Uterus (tissue), 2 donors: ENCODE measurements at regions not wholly inside any gene's neighbourhood (a gene's known extent, or its start where the extent isn't known, plus 50 kb on each side); places are given as distances from the start of the nearest gene placed in this dataset.

ENCODE experiments used
- POLR2A ChIP-seq, 2 donors: fragments of 450-650 bp; IDR thresholded peaks; one replicate each; pipeline ENCODE4 v1.6.1; 2016; ENCODE audit warnings: antibody characterized with exemption in 2 of 2, mild to moderate bottlenecking in 1 of 2, moderate library complexity in 1 of 2
- TF ChIP-seq, protein P1 (sequence below), 4 experiments: fragments of 200-600 bp in 2 of 4; fragments of 450-650 bp in 2 of 4; sonication (generic) in 2 of 4; IDR thresholded peaks; one replicate each; pipeline ENCODE4 v1.5.1; 2016 to 2019; ENCODE audit warnings: antibody characterized with exemption in 4 of 4, mild to moderate bottlenecking in 2 of 4, moderate library complexity in 1 of 4

DNA sequence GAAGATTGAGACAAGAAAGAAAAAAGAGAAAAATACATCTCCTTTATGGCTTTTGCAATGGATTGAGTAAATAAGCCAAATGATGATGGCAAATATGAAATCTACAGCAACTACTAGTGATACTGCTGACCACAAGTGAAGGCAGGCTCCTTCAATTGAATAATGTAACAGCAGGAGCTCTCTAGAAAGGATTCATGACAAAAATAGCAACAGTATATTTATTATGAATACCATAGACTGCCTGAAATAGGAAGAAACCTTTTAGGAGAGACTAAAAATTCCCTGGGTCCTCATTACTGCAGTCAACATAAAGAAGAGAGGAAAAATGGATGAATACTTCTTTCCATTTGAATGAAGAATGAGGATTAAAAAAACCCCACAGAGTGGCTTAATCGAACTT, 306.8 kb upstream of the ANXA10 start:
- TF ChIP-seq, protein P1, sequence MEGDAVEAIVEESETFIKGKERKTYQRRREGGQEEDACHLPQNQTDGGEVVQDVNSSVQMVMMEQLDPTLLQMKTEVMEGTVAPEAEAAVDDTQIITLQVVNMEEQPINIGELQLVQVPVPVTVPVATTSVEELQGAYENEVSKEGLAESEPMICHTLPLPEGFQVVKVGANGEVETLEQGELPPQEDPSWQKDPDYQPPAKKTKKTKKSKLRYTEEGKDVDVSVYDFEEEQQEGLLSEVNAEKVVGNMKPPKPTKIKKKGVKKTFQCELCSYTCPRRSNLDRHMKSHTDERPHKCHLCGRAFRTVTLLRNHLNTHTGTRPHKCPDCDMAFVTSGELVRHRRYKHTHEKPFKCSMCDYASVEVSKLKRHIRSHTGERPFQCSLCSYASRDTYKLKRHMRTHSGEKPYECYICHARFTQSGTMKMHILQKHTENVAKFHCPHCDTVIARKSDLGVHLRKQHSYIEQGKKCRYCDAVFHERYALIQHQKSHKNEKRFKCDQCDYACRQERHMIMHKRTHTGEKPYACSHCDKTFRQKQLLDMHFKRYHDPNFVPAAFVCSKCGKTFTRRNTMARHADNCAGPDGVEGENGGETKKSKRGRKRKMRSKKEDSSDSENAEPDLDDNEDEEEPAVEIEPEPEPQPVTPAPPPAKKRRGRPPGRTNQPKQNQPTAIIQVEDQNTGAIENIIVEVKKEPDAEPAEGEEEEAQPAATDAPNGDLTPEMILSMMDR (IDR thresholded peaks at IDR 0.05): no peak
- TF ChIP-seq POLR2A (IDR thresholded peaks at IDR 0.05): no peak
